ENCODE measurements at regions not wholly inside any gene's neighbourhood (a gene's known extent, or its start where the extent isn't known, plus 50 kb on each side); places are given as distances from the start of the nearest gene placed in this dataset.

- no peaks in the 10 kb centered on the region for H3K9me1 ChIP-seq (ENCODE audit: insufficient read depth, low read length)
- BruUV-seq (replicated peaks), result no TSS peak
- no peak overlapping the region for H3K18ac ChIP-seq (ENCODE audit: low read depth, low read length)
- no peak overlapping the region for H4K91ac ChIP-seq (ENCODE audit: insufficient read depth, low read depth, low read length)
- no peak overlapping the region for H2BK15ac ChIP-seq (ENCODE audit: low read depth, low read length)
- TF ChIP-seq FOS (IDR thresholded peaks at IDR 0.05; ENCODE audit: low read depth, low read length) (no peak), BHLHE40 (IDR thresholded peaks at IDR 0.05; ENCODE audit: low read depth, low read length) (no peak), POLR2A (IDR thresholded peaks at IDR 0.05; ENCODE audit: low read depth, low read length) (no peak), NFE2L2 (IDR thresholded peaks at IDR 0.05; ENCODE audit: low read depth, low read length) (no peak), RCOR1 (IDR thresholded peaks at IDR 0.05; ENCODE audit: insufficient replicate concordance, low read length) (no peak), MXI1 (IDR thresholded peaks at IDR 0.05; ENCODE audit: borderline replicate concordance, low read depth, low read length) (no peak), MAFK (IDR thresholded peaks at IDR 0.05; ENCODE audit: low read depth, low read length) (no peak), ELK1 (IDR thresholded peaks at IDR 0.05; ENCODE audit: borderline replicate concordance, low read depth, low read length) (no peak)
- TF ChIP-seq, protein P1, sequence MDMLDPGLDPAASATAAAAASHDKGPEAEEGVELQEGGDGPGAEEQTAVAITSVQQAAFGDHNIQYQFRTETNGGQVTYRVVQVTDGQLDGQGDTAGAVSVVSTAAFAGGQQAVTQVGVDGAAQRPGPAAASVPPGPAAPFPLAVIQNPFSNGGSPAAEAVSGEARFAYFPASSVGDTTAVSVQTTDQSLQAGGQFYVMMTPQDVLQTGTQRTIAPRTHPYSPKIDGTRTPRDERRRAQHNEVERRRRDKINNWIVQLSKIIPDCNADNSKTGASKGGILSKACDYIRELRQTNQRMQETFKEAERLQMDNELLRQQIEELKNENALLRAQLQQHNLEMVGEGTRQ (IDR thresholded peaks at IDR 0.05; ENCODE audit: low read depth, low read length), result no peak
- TF ChIP-seq, protein P2, sequence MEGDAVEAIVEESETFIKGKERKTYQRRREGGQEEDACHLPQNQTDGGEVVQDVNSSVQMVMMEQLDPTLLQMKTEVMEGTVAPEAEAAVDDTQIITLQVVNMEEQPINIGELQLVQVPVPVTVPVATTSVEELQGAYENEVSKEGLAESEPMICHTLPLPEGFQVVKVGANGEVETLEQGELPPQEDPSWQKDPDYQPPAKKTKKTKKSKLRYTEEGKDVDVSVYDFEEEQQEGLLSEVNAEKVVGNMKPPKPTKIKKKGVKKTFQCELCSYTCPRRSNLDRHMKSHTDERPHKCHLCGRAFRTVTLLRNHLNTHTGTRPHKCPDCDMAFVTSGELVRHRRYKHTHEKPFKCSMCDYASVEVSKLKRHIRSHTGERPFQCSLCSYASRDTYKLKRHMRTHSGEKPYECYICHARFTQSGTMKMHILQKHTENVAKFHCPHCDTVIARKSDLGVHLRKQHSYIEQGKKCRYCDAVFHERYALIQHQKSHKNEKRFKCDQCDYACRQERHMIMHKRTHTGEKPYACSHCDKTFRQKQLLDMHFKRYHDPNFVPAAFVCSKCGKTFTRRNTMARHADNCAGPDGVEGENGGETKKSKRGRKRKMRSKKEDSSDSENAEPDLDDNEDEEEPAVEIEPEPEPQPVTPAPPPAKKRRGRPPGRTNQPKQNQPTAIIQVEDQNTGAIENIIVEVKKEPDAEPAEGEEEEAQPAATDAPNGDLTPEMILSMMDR (conservative IDR thresholded peaks at IDR 0.05; ENCODE audit: low read depth, low read length), result no peak
- H2BK20ac ChIP-seq (ENCODE audit: low read depth, low read length), result no peak overlapping the region
- peak; percentile 26 for DNase-seq
- no peaks in the 10 kb centered on the region for H3K4me1 ChIP-seq (ENCODE audit: control insufficient read depth, insufficient read depth, low read length)
- no CpG with 5 or more reads among the region's 1 CpG for WGBS, 2 experiments (ENCODE audit: extremely low coverage in 2 of 2, insufficient read length in 1 of 2)
- no peak overlapping the region for H3K14ac ChIP-seq (replicated peaks; ENCODE audit: low read depth, low read length)
- H3K4ac ChIP-seq (ENCODE audit: low read depth, low read length), result no peak overlapping the region
- intact Hi-C loops (cut with micrococcal nuclease) (no loop called here), dilution Hi-C loops (cut with HindIII; ENCODE audit: low sequenced_read_pairs, unreplicated experiment) (no loop called here), in situ Hi-C loops (cut with MboI; ENCODE audit: low sequenced_read_pairs) (no loop called here)
- no peak for ATAC-seq (ENCODE audit: low read depth)
- ChIA-PET CTCF (no interaction called here), POLR2A (ENCODE audit: unreplicated experiment) (no interaction called here)
- H3K4me3 ChIP-seq (ENCODE audit: insufficient read depth, low read depth, low read length), result no peak overlapping the region
- H3K4me2 ChIP-seq (ENCODE audit: low read depth, low read length), result no peak overlapping the region
- no peak overlapping the region for H2AK9ac ChIP-seq (replicated peaks; ENCODE audit: low read depth, low read length, poor library complexity)
- no peaks in the 10 kb centered on the region for H3K79me1 ChIP-seq (ENCODE audit: low read depth in 1 of 2, low read length in 2 of 2)
- H2AFZ ChIP-seq (replicated peaks; ENCODE audit: low read length, poor library complexity), result no peak overlapping the region
- no peak overlapping the region for H2BK5ac ChIP-seq (ENCODE audit: low read depth, low read length, poor library complexity, severe bottlenecking)
- H4K5ac ChIP-seq (ENCODE audit: low read depth, low read length), result no peak overlapping the region
- H3K9me3 ChIP-seq (ENCODE audit: control insufficient read depth, insufficient read depth, low read length), result no peaks in the 10 kb centered on the region
- H3K36me3 ChIP-seq (ENCODE audit: control insufficient read depth, insufficient read depth, low read length), result no peaks in the 10 kb centered on the region
- no peak overlapping the region for H3K23ac ChIP-seq (ENCODE audit: low read depth, low read length)
- no peak overlapping the region for H3K27ac ChIP-seq (ENCODE audit: insufficient read depth, low read length)
- H3K27me3 ChIP-seq (ENCODE audit: control insufficient read depth, insufficient read depth, low read length), result no peaks in the 10 kb centered on the region
- no peak overlapping the region for H3K56ac ChIP-seq (ENCODE audit: extremely low read depth, insufficient read depth, low read length)
- no peak overlapping the region for H4K8ac ChIP-seq (ENCODE audit: low read depth in 2 of 2, low read length in 2 of 2)
- H3K9ac ChIP-seq (ENCODE audit: low read depth, low read length), result no peak overlapping the region
- no peak overlapping the region for H2AK5ac ChIP-seq (ENCODE audit: low read depth, low read length)
- no peak overlapping the region for H2BK120ac ChIP-seq (ENCODE audit: low read depth, low read length)
- H4K20me1 ChIP-seq (ENCODE audit: insufficient read depth, low read length), result no peaks in the 10 kb centered on the region
These were observed 700.5 kb upstream of the CELF2 start for GRCh38 chr10:10317151-10317550.

Measured in IMR-90 (cell line).